ENCODE measurements at regions not wholly inside any gene's neighbourhood (a gene's known extent, or its start where the extent isn't known, plus 50 kb on each side); places are given as distances from the start of the nearest gene placed in this dataset.
"Not testable (repeated sequence)": the region's sequence is repeated elsewhere in the genome, so short reads cannot be mapped to it uniquely, and the experiment has no call there.

- no peak for DNase-seq
Measured at GRCh38 chr14:37787879-37788494, 192.6 kb downstream of the TTC6 start.

DNA sequence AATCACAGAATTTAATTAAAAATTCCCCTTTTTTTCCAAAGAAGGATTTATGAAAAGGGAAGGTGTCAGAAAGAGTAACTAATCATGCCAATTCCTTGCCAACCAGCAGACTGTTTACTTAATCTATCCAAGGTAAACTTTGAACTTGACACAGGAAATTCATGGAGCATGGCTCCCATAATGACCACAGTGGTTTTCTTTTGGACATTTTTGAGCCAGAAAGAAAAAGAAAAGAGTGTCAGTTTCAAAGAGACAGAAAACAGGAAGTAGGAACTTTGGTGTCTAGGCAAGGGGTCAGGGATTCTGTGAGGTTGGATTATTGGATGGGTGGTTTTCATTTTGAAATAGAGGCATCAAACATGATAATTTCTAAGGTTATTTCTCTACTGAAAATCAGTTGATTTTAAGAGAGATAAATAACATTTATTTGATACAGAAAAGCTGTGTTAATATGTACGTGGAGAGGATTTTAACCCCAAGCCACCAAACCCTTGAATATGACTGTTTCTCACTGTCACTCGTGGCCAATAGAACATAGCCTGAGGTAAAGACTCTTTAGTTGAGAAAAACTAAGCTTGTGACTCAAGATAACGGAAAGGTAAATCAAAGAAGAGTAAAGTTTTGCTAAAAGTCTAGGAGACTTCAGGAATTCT lies 196.1 kb downstream of the TTC6 start:
- no peak for DNase-seq

GRCh38 chr14:37792124-37792523 lies 196.7 kb downstream of the TTC6 start:
- DNase-seq: no peak

GRCh38 chr14:37796703-37797416 lies 201.4 kb downstream of the TTC6 start:
- DNase-seq: no peak

GRCh38 chr14:37797675-37798074 lies 202.2 kb downstream of the TTC6 start:
- DNase-seq: no peak

- DNase-seq: no peak
Measured at GRCh38 chr14:37807722-37808121, 212.3 kb downstream of the TTC6 start.

DNA sequence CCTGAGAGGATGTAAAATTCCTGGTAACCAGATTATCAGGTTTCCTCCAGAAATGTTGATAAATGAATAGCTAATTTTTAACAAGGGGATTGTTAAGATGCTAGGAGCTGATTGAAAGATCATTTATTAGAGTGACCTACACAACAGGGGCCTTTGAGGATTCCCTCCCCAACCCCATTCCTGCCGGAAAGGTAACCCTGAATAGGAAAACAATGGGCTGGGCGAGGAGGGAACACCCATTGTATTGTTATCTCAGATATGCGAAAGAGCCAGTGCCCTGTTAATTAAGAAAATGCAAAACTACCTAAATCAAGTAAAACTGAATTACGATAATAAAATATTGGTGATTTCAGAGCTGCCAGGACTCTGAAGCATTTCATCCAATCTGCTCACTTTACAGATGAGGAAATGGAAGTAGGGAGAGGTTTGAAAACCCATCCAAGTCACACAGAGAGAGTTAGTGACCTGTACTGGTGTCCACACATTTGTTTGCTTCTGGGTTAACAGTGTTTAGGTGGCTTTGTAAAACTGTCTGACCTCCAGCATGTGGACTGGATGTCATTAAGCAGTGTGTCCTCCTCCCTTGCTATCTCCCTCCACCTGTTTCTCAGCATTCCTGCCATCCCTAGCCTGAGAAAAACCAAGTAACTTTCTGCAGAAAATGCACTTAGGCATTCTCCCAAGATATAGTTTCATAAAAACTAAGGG lies 214.8 kb downstream of the TTC6 start:
- no peak for DNase-seq

- DNase-seq: no peak
Measured at GRCh38 chr14:37813732-37814131, 218.3 kb downstream of the TTC6 start.

GRCh38 chr14:37816135-37816534 lies 220.7 kb downstream of the TTC6 start:
- no peak for DNase-seq

- DNase-seq: no peak
Measured at GRCh38 chr14:37816743-37817295, 221.4 kb downstream of the TTC6 start.

- DNase-seq: no peak
Measured at GRCh38 chr14:37819155-37820015, 224.0 kb downstream of the TTC6 start.

- not testable (repeated sequence) for DNase-seq
Measured at GRCh38 chr14:37820810-37821209, 225.4 kb downstream of the TTC6 start.

DNA sequence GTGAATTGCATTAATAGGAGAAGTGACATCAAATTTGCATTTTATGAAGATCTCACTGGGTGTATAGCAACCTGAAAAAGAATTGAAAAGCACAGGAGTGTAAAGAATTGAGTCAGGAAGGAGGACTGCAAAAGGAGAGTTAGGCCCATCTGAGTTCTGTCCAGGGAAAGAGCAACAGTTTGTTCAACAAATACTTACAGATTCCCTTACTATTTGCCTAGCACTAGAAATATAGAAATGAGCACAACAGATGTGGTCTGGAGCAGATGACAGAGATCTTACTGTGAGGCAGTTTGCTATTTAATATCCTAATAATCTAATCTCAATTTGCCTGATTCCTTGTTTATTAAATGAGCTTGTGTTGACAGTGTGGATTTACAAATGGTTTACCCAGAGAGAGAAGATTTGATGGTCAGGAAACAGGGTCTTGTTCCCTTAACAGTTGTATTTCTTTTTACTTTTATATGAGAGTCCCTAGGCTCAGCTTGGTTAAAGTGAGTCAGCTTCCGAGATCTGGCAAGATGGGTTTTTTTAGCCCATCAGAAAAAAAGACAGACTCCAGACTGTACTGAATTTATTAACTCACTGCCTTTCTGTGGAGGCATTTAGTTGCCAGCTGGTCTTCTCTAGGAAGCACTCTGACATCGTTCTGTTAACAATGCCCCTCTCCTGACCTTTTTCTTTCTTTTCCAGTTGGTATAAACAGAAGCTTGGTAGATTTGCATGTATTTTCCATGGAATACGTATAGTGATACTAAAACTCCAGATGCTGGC lies 229.7 kb downstream of the TTC6 start:
- DNase-seq: no peak

DNA sequence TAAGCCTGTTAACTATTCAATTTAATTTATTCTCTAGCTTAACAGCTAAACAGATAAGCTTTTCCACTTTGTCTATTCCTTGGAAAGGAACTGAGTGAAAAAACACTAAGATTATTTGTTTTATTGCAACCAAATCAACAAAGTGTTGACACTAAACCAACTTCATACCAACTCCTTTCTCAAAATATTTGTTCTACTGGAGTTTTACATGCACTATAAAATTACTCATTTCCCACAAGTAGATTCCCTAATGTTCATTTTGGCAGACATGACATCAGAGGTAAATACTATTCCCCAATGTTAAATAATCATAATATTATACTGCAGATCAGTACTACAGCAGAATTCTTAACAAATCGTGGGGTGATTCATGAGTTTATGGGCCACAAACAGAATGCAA lies 231.4 kb downstream of the TTC6 start:
- no peak for DNase-seq

DNA sequence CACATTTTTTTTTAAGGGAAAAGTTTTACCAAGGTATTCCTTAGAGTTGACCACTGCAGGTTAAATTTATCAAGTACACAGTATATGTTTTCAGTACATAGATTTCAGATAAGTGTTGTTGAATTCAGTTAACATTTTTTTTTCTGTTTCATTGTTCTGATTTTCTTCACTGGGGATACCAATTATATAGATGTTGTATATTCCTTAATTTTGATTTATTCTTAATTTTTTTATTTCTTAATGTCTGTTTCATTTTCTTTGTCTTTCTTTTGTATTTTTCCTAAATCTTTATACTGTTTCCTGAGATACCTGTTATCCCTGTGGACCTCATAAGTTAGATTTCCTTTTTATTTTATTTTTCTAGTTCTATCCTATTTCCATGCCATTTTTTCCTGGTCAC lies 234.8 kb downstream of the TTC6 start:
- no peak for DNase-seq

DNA sequence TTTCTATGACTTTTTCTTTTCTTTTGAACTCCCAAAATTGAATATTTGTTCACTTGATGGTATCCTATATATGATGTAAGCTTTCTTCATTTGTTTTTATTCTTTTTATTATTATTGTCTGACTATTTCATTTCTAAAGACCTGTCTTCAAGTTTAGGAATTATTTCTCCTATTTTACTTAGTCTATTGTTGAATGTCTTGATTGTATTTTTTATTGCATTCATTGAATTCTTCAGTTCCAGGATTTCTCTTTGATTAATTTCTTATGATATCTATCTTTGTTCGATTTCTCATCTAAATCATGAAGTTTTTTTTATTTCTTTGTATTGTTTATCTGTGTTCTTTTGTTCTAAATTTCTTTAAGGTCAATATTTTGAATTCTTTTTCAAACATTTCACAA lies 238.8 kb downstream of the TTC6 start:
- no peak for DNase-seq

- DNase-seq: not testable (repeated sequence)
Measured at GRCh38 chr14:37838778-37839177, 243.3 kb downstream of the TTC6 start.

DNA sequence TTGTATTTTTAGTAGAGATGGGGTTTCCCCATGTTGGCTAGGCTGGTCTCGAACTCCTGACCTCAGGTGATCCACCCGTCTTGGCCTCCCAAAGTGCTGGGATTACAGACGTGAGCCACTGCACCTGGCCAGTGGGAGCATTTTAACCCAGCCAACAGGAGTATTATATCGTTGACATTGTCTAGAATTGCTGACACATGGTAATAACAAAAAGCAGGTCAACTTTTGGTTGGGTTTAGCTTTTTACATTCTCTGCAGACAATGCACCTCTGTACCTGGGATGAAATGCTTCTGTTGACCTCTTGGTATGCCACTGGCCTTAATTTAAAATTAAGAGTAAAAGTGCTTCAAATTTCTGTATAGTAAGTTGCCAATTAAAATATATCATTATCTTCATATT lies 245.6 kb downstream of the TTC6 start:
- not testable (repeated sequence) for DNase-seq

DNA sequence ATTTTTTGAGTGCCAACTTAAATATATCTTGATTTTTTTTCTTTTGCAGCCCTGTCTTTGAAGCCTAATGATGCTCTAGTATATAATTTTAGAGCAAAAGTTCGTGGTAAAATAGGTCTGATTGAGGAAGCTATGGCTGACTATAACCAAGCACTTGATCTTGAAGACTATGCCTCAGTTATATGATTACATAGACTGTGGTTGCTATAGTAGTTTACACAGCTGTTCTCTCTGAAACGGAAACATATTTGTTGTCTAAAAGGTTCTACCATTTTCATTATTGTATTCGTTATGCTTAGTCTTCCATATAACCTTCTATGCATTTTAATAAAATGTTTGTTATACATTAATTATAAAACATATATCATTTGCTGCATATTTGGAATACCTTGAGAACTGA lies 246.7 kb downstream of the TTC6 start:
- no peak for DNase-seq

GRCh38 chr14:37843954-37844607 lies 248.7 kb downstream of the TTC6 start:
- no peak for DNase-seq

- DNase-seq: no peak
Measured at GRCh38 chr14:37844614-37845013, 249.2 kb downstream of the TTC6 start.

All from activated gamma-delta T cell treated with Interleukin-2 at 50 U/mL for 16 hours (primary cell).